ENCODE measurements at regions not wholly inside any gene's neighbourhood (a gene's known extent, or its start where the extent isn't known, plus 50 kb on each side); places are given as distances from the start of the nearest gene placed in this dataset.

- BruUV-seq (replicated peaks) = no TSS peak
- no peak overlapping the region for H3K4me2 ChIP-seq (ENCODE audit: insufficient read depth, low read length)
- no peaks in the 10 kb centered on the region for H3K79me2 ChIP-seq (ENCODE audit: control insufficient read depth, insufficient read depth, low read length)
- no peaks in the 10 kb centered on the region for H3K36me3 ChIP-seq (ENCODE audit: control insufficient read depth in 2 of 2, extremely low read depth in 1 of 2, insufficient read depth in 2 of 2, low read length in 2 of 2)
- CTCF ChIA-PET = no interaction called here
- peaks cover 5% of the 10 kb centered on the region for H3K9me3 ChIP-seq (replicated peaks; ENCODE audit: control insufficient read depth, insufficient read depth, low read length)
- TF ChIP-seq POLR2A (IDR thresholded peaks at IDR 0.05; ENCODE audit: low read depth, low read length) (no peak), MAX (IDR thresholded peaks at IDR 0.05; ENCODE audit: insufficient read depth, insufficient read length) (no peak), GATA2 (IDR thresholded peaks at IDR 0.05; ENCODE audit: insufficient read depth, insufficient read length, low read depth, low read length) (no peak), EZH2 (IDR thresholded peaks at IDR 0.05; ENCODE audit: borderline replicate concordance, low read depth, low read length, severe bottlenecking) (no peak), POLR2AphosphoS5 (IDR thresholded peaks at IDR 0.05; ENCODE audit: insufficient read depth, low read depth, low read length) (no peak), FOS (IDR thresholded peaks at IDR 0.05; ENCODE audit: borderline replicate concordance, insufficient read depth, low read length) (no peak), CTCF (IDR thresholded peaks at IDR 0.05; ENCODE audit: extremely low read depth in 1 of 2, insufficient read depth in 1 of 2, low read depth in 1 of 2, low read length in 2 of 2) (no peak), MYC (IDR thresholded peaks at IDR 0.05; ENCODE audit: low read depth, low read length) (no peak), JUN (IDR thresholded peaks at IDR 0.05; ENCODE audit: borderline replicate concordance, insufficient read depth, insufficient read length, low read depth) (no peak)
- dilution Hi-C loops (cut with MboI; ENCODE audit: extremely low pct_ligation_motif_present, low sequenced_read_pairs) = no loop called here
- no peak overlapping the region for H3K9ac ChIP-seq (replicated peaks; ENCODE audit: extremely low read depth, insufficient read depth, low read length)
- H2AFZ ChIP-seq (ENCODE audit: low read depth, low read length) = no peak overlapping the region
- no peaks in the 10 kb centered on the region for H4K20me1 ChIP-seq (replicated peaks; ENCODE audit: control insufficient read depth, extremely low read depth, insufficient read depth, low read length)
- POLR2A ChIA-PET = no interaction called here
- intact Hi-C loops (cut with micrococcal nuclease) = no loop called here
- no peaks in the 10 kb centered on the region for H3K4me1 ChIP-seq (ENCODE audit: control insufficient read depth, extremely low read depth, insufficient read depth, low read length)
- FAIRE-seq (no peak), DNase-seq (ENCODE audit: low read depth, low spot score) (no peak)
- no peak overlapping the region for H3K4me3 ChIP-seq (replicated peaks in 1 of 3; ENCODE audit: insufficient read depth in 1 of 3, low read depth in 1 of 3, low read length in 3 of 3)
- H3K27me3 ChIP-seq (ENCODE audit: control insufficient read depth in 2 of 2, insufficient read depth in 2 of 2, low read length in 2 of 2) = no peaks in the 10 kb centered on the region
- H3K27ac ChIP-seq (ENCODE audit: insufficient read depth, low read depth, low read length) = no peak overlapping the region
- H3K9me1 ChIP-seq (replicated peaks; ENCODE audit: control insufficient read depth, extremely low read depth, insufficient read depth, low read length) = no peaks in the 10 kb centered on the region
Observed at GRCh38 chr1:4087530-4088420, 187.7 kb upstream of the C1orf174 start.
